Heart left ventricle (tissue), 13 donors: ENCODE measurements at regions not wholly inside any gene's neighbourhood (a gene's known extent, or its start where the extent isn't known, plus 50 kb on each side); places are given as distances from the start of the nearest gene placed in this dataset.

ENCODE experiments used
- CTCF ChIP-seq, 12 donors: fragments of 200-600 bp; sonication (generic) in 4 of 12; IDR thresholded peaks; one replicate each; pipeline versions ENCODE4 v1.5.0 to v1.8.0; 2018 to 2022; ENCODE audit warnings: antibody characterized with exemption in 12 of 12, mild to moderate bottlenecking in 5 of 12
- POLR2A ChIP-seq, 2 donors: fragments of 450-650 bp; IDR thresholded peaks; one replicate each; pipeline ENCODE4 v1.6.1; 2017; ENCODE audit warnings: antibody characterized with exemption in 2 of 2, mild to moderate bottlenecking in 2 of 2, moderate library complexity in 2 of 2
- donor health status: ischemic (EF 13 %, LVEDD 7.1; RV severe dilation, severe dysfunction).
- donor health status: DM: no; HTN: yes; CAD: no.
- donor health status: DM: no; HTN: no; CAD: no.
- donor health status: ischemic (EF 25% LVEDD 6.9; RV normal size, moderate dysfunction).
- donor health status: ischemic (EF 25% LVEDD 5.7; RV mildly dilated, moderate dysfunction).
- donor health status: ischemic (EF 35%, LVEDD 5.7; RV mildly dilated, moderate dysfunction).
- donor health status: nonischemic (EF 11% LVEDD 7.7; RV severe dilation, severe dysfunction).
- donor health status: DM: yes; HTN: yes; CAD: no.
- donor health status: PGD.
- donor health status: ischemic (EF 29% LVEDD 5.4; RV normal size, mild dysfunction).
- donor health status: nonischemic (EF 23%, LVEDD 6.1; RV moderate dilation, normal function).

- TF ChIP-seq CTCF (IDR thresholded peaks at IDR 0.05) (no peak), POLR2A (IDR thresholded peaks at IDR 0.05) (no peak)
Measured at GRCh38 chr4:36574816-36575215, 293.4 kb downstream of the DTHD1 start.
